ENCODE measurements at regions not wholly inside any gene's neighbourhood (a gene's known extent, or its start where the extent isn't known, plus 50 kb on each side); places are given as distances from the start of the nearest gene placed in this dataset.
A peak's percentile ranks its signal among the peaks of the same experiment; 100 is the strongest.

DNA sequence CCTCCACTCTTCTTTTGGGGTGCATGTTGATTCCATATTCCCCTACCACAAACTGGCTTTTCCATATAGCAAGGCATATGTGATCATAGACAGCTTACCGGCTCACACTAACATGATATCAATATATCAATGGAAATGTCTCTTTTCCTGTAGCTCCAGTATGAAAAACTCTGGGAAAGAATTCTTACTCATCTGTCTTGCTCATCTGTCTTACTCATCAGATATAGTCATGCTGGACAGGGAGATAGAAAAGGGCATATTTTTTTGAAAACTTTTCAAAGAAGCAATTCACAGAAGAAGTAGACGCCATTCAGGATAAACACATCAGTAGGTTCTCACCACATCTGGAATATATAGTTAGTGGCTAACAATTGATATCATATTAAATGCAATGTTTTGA, 794.7 kb downstream of the RAB28 start:
- WGBS (ENCODE audit: insufficient coverage, low lambda C conversion rate) = no CpG with 5 or more reads among the region's 2 CpGs
- Histone ChIP-seq H3K4me3 (ENCODE audit: low read length) (no peak overlapping the region), H3K9me3 (ENCODE audit: control insufficient read depth, low read depth, low read length) (no peaks in the 10 kb centered on the region), H3K4me1 (ENCODE audit: control insufficient read depth, insufficient read depth, low read length) (no peaks in the 10 kb centered on the region), H3K36me3 (ENCODE audit: control insufficient read depth, insufficient read depth, low read length) (no peaks in the 10 kb centered on the region), H3K27ac (ENCODE audit: low read length) (no peak overlapping the region), H3K27me3 (ENCODE audit: control insufficient read depth, insufficient read depth, low read length) (no peaks in the 10 kb centered on the region)
- no peak for DNase-seq

DNA sequence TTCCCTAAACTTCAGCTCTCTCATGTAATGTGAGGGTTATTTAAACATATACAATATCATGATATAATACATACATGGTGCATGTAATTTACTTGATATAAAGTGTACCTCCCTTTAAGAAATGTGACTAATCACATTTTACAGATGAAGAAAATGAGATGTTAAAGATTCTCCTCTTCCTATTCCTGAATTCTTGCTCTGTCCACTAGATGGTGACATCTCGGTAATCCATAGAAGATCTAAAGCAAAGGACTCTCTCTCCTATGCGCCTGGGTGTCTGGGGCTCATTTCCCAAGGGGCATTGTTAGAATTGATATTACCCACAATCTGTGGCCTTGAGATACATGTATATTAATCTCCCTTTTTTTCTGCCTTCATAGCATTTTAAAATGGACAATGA, 804.9 kb downstream of the RAB28 start:
- Histone ChIP-seq H3K36me3 (ENCODE audit: control insufficient read depth, insufficient read depth, low read length) (no peaks in the 10 kb centered on the region), H3K27me3 (ENCODE audit: control insufficient read depth, insufficient read depth, low read length) (no peaks in the 10 kb centered on the region)
- DNase-seq = no peak

DNA sequence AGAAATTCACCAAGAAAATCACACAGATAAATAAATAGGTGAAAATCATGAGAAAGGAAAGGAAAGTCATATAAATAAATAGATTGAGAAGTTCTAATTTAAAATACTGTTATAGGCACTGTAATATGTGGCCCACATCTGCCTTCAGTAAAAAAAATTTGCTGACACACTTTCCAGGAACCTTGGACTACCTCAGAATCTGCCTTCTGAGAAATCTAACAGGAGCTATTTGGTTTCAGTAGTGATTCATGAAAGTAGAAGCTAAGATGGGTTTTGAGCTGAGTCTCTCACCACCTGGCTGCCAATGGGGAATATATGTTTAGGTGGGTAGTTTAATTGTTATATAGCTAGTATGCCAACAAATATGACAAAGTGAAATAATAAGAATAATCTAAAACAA, 810.0 kb downstream of the RAB28 start:
- Histone ChIP-seq H3K4me1 (ENCODE audit: control insufficient read depth, insufficient read depth, low read length) (no peaks in the 10 kb centered on the region), H3K27me3 (ENCODE audit: control insufficient read depth, insufficient read depth, low read length) (no peaks in the 10 kb centered on the region), H3K27ac (ENCODE audit: low read length) (no peak overlapping the region), H3K4me3 (ENCODE audit: low read length) (no peak overlapping the region), H3K9me3 (ENCODE audit: control insufficient read depth, low read depth, low read length) (no peaks in the 10 kb centered on the region), H3K36me3 (ENCODE audit: control insufficient read depth, insufficient read depth, low read length) (no peaks in the 10 kb centered on the region)
- DNase-seq = no peak

More for the DNA sequence above, 804.9 kb downstream of the RAB28 start:
- WGBS (ENCODE audit: insufficient coverage, low lambda C conversion rate) = 17% methylated on average over 1 of the region's 2 CpGs
- H3K9me3 ChIP-seq (ENCODE audit: control insufficient read depth, low read depth, low read length) = no peaks in the 10 kb centered on the region
- H3K4me3 ChIP-seq (ENCODE audit: low read length) = no peak overlapping the region
- H3K27ac ChIP-seq (ENCODE audit: low read length) = no peak overlapping the region
- H3K4me1 ChIP-seq (ENCODE audit: control insufficient read depth, insufficient read depth, low read length) = no peaks in the 10 kb centered on the region

DNA sequence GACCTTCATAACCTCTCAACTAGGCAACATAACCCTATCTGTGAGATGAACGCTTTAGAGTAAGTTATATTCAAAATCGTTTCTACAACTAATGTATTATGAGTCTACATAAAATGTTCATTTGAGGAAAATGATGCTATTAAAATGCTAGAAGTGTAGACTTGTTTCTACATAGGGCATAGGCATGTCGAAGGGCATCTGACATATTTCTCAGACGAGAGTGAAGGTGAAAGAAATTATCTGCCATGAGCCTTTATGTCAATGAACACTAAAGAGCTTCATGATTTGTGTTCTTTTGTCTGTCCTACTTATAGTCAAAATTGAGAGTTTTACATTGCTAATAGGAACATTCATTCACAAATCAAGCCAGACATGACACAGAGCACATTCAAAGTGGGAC, 811.8 kb downstream of the RAB28 start:
- Histone ChIP-seq H3K4me3 (ENCODE audit: low read length) (no peak overlapping the region), H3K9me3 (ENCODE audit: control insufficient read depth, low read depth, low read length) (no peaks in the 10 kb centered on the region), H3K27ac (ENCODE audit: low read length) (no peak overlapping the region), H3K36me3 (ENCODE audit: control insufficient read depth, insufficient read depth, low read length) (no peaks in the 10 kb centered on the region), H3K27me3 (ENCODE audit: control insufficient read depth, insufficient read depth, low read length) (no peaks in the 10 kb centered on the region), H3K4me1 (ENCODE audit: control insufficient read depth, insufficient read depth, low read length) (no peaks in the 10 kb centered on the region)
- WGBS (ENCODE audit: insufficient coverage, low lambda C conversion rate) = 60% methylated on average over 1 of the region's 4 CpGs
- DNase-seq = no peak

DNA sequence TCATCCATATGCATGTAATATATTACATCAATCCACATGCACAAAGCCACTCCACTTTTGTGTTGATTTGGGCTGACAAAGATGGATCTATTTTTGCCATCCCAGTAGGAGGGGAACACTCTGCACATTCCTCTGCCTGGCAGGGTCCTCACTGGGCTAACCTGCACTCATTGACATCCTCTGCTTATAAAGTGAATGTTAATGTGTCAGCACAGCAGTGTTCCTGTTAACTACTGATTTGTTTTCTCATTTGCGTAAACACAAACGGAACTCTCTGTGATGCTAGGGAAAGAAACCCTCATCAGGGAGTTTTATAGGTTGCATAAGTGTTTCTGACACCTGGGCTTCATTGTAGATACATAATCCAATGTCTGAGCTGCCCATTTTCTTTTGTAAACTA, 826.0 kb downstream of the RAB28 start:
- Histone ChIP-seq H3K27me3 (ENCODE audit: control insufficient read depth, insufficient read depth, low read length) (no peaks in the 10 kb centered on the region), H3K4me1 (ENCODE audit: control insufficient read depth, insufficient read depth, low read length) (no peaks in the 10 kb centered on the region), H3K36me3 (ENCODE audit: control insufficient read depth, insufficient read depth, low read length) (no peaks in the 10 kb centered on the region), H3K27ac (ENCODE audit: low read length) (no peak overlapping the region), H3K4me3 (ENCODE audit: low read length) (no peak overlapping the region), H3K9me3 (ENCODE audit: control insufficient read depth, low read depth, low read length) (peaks cover 4% of the 10 kb centered on the region)
- no peak for DNase-seq
- WGBS (ENCODE audit: insufficient coverage, low lambda C conversion rate) = no CpG with 5 or more reads among the region's 2 CpGs

DNA sequence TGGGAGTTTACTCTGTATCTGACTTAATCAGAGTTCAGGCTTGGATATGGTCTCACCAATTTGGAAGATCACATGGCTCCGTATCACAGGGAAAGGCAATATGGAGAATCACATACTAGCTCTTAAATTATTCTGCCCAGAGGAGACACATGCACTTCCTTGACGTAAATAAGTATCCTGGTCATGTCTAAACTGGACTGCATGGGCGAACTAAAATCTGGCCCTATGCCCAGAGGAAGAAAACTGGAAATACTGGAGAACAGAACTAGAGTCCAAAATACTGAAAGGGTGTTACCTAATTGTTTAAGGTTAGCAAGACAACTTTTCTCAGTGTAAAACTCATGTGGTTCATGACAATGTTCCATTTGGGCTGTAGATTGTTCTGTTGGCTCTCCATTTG, 832.3 kb downstream of the RAB28 start:
- no peak overlapping the region for H3K4me3 ChIP-seq (ENCODE audit: low read length)
- no CpG with 5 or more reads among the region's 3 CpGs for WGBS (ENCODE audit: insufficient coverage, low lambda C conversion rate)
- no peaks in the 10 kb centered on the region for H3K27me3 ChIP-seq (ENCODE audit: control insufficient read depth, insufficient read depth, low read length)
- DNase-seq = no peak
- H3K36me3 ChIP-seq (ENCODE audit: control insufficient read depth, insufficient read depth, low read length) = no peaks in the 10 kb centered on the region
- H3K4me1 ChIP-seq (ENCODE audit: control insufficient read depth, insufficient read depth, low read length) = no peaks in the 10 kb centered on the region
- H3K27ac ChIP-seq (ENCODE audit: low read length) = no peak overlapping the region
- H3K9me3 ChIP-seq (ENCODE audit: control insufficient read depth, low read depth, low read length) = no peaks in the 10 kb centered on the region

DNA sequence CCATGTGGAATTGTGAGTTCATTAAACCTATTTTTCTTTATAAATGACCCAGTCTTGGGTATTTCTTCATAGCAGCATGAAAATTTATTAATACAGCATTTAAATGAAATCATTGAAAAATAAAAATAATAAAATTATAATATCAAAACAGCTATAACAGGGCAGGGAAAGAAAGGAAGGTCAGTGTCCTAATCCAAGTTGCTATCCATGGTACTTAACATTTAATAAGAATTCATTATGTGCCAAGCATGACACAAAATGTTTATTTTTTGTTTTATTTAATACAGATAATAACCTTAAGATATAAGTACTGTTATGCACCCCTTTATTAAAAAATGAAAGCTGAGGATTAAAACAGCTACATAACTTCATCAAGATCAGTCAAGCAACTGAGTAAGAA, 838.4 kb downstream of the RAB28 start:
- no peak for DNase-seq
- Histone ChIP-seq H3K4me3 (ENCODE audit: low read length) (no peak overlapping the region), H3K27ac (ENCODE audit: low read length) (no peak overlapping the region), H3K9me3 (ENCODE audit: control insufficient read depth, low read depth, low read length) (no peaks in the 10 kb centered on the region), H3K4me1 (ENCODE audit: control insufficient read depth, insufficient read depth, low read length) (no peaks in the 10 kb centered on the region), H3K27me3 (ENCODE audit: control insufficient read depth, insufficient read depth, low read length) (no peaks in the 10 kb centered on the region), H3K36me3 (ENCODE audit: control insufficient read depth, insufficient read depth, low read length) (no peaks in the 10 kb centered on the region)

DNA sequence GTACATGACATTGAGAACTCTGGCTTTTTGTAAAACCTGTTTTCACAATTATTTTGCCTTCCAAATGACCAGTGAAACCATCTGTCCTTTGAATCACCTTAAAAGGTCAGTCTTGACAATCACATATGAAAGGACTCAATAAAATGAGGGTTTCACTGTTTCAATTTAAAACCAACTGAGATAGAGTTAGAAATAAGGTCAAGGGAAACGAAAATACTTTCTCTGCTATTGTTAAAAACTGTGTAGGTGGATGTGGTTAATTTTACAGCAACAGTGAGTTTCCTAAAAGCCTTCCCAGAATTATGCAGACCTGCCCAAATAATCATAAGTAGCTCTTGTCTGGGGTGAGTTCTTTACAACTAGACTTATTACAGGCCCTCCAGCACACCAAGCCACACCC, 839.9 kb downstream of the RAB28 start:
- WGBS (ENCODE audit: insufficient coverage, low lambda C conversion rate) = no CpG with 5 or more reads among the region's 1 CpG
- Histone ChIP-seq H3K27ac (ENCODE audit: low read length) (no peak overlapping the region), H3K4me3 (ENCODE audit: low read length) (no peak overlapping the region), H3K36me3 (ENCODE audit: control insufficient read depth, insufficient read depth, low read length) (no peaks in the 10 kb centered on the region), H3K9me3 (ENCODE audit: control insufficient read depth, low read depth, low read length) (no peaks in the 10 kb centered on the region), H3K27me3 (ENCODE audit: control insufficient read depth, insufficient read depth, low read length) (no peaks in the 10 kb centered on the region), H3K4me1 (ENCODE audit: control insufficient read depth, insufficient read depth, low read length) (no peaks in the 10 kb centered on the region)
- no peak for DNase-seq

DNA sequence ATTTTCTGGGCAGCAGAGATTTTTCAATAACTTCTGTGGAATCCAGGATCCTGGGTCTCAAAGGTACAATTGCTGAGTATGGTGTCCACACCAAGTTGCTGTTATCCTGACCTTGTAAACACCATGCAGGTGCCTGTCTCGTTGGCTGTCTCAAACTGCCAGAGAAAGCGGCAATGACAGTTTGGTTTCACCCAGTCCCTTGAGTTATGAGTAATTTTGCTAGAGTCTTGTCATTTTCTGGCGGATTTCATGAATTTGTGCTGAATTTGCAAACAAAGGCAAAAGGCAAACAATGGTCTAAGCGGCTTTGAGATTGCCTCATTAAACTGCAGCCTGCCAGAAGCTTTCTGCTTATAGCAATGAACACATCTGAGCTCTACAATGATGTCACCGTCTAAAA, 847.9 kb downstream of the RAB28 start:
- H3K9me3 ChIP-seq (ENCODE audit: control insufficient read depth, low read depth, low read length) = no peaks in the 10 kb centered on the region
- no peak overlapping the region for H3K27ac ChIP-seq (ENCODE audit: low read length)
- H3K36me3 ChIP-seq (ENCODE audit: control insufficient read depth, insufficient read depth, low read length) = no peaks in the 10 kb centered on the region
- WGBS (ENCODE audit: insufficient coverage, low lambda C conversion rate) = 60% methylated on average over 1 of the region's 5 CpGs
- DNase-seq = no peak
- H3K4me1 ChIP-seq (ENCODE audit: control insufficient read depth, insufficient read depth, low read length) = no peaks in the 10 kb centered on the region
- no peak overlapping the region for H3K4me3 ChIP-seq (ENCODE audit: low read length)
- H3K27me3 ChIP-seq (ENCODE audit: control insufficient read depth, insufficient read depth, low read length) = no peaks in the 10 kb centered on the region

DNA sequence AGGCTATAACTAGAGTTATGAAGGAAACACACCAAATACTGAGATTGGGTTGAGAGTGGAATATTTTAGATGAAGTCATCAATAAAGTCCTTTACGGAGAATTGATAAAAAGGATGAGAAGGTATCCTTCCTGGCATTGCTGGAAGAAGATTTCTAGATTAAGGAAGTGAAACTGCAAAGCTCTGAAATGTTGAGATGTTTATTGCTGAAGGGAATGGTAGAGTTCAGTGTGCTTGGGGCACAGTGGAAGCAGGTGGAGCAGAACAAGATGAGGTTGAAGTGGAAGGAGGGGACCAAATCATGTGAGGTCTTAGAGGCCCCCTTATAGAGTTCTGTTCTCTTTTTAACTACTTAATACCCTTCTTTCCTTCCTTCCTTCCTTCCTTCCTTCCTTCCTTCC, 848.5 kb downstream of the RAB28 start:
- Histone ChIP-seq H3K4me1 (ENCODE audit: control insufficient read depth, insufficient read depth, low read length) (no peaks in the 10 kb centered on the region), H3K9me3 (ENCODE audit: control insufficient read depth, low read depth, low read length) (no peaks in the 10 kb centered on the region), H3K36me3 (ENCODE audit: control insufficient read depth, insufficient read depth, low read length) (no peaks in the 10 kb centered on the region), H3K27me3 (ENCODE audit: control insufficient read depth, insufficient read depth, low read length) (no peaks in the 10 kb centered on the region), H3K27ac (ENCODE audit: low read length) (no peak overlapping the region), H3K4me3 (ENCODE audit: low read length) (no peak overlapping the region)
- no peak for DNase-seq
- WGBS (ENCODE audit: insufficient coverage, low lambda C conversion rate) = no CpG with 5 or more reads among the region's 1 CpG

DNA sequence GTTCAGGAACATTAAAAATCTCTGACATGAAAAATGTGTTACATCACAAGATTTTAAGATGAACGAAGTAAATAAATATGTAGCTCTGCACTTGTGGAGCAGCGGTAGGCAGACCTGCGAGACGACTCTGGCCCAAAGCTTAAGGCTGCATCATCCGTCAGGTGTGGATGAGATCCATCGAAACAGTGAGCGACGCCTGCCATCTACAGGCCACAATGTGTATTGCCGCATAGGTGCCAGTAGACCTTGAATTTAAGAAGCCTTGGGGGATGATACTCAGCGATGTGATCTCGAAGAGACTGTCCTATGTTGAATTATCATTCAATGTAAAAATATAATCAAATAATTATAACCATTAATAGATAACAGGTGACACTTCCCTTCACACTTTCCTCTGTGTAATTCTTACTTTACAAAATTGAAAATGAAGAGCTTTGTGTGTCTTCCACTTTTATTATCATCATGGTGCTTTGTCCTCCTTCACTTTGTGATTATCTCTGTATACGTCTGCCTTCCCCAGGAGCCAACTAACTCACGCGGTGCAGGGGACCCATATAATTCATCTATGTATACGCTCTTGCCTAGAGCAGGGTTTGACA, 851.0 kb downstream of the RAB28 start:
- Histone ChIP-seq H3K36me3 (ENCODE audit: control insufficient read depth, insufficient read depth, low read length) (no peaks in the 10 kb centered on the region), H3K4me3 (ENCODE audit: low read length) (no peak overlapping the region), H3K27me3 (ENCODE audit: control insufficient read depth, insufficient read depth, low read length) (no peaks in the 10 kb centered on the region), H3K27ac (ENCODE audit: low read length) (no peak overlapping the region), H3K9me3 (ENCODE audit: control insufficient read depth, low read depth, low read length) (no peaks in the 10 kb centered on the region), H3K4me1 (ENCODE audit: control insufficient read depth, insufficient read depth, low read length) (no peaks in the 10 kb centered on the region)
- peak; percentile 60 to 67 for DNase-seq
- WGBS (ENCODE audit: insufficient coverage, low lambda C conversion rate) = 25% methylated on average over 4 of the region's 15 CpGs
